Common myeloid progenitor, CD34-positive (primary cell): ENCODE measurements at regions not wholly inside any gene's neighbourhood (a gene's known extent, or its start where the extent isn't known, plus 50 kb on each side); places are given as distances from the start of the nearest gene placed in this dataset.

ENCODE experiments used
- CTCF ChIA-PET: fragments of 350-600 bp; sonication (Branson Sonifier 250); formaldehyde crosslinking; loops from one replicate; lab custom pipeline; 2021; ENCODE audit warnings: antibody characterized with exemption; lab: Charles Lee
- POLR2A ChIA-PET: fragments of 350-600 bp; sonication (Branson Sonifier 250); formaldehyde crosslinking; loops from one replicate; lab custom pipeline; 2021; ENCODE audit warnings: antibody characterized with exemption; lab: Charles Lee
- DNase-seq, 3 donors: peaks; one replicate each; pipeline versions ENCODE4 v3.0.0 to v3.0.0-alpha.2; 2013
- H3K27ac ChIP-seq, 2 experiments: 1 replicate in 1 of 2; 2 replicates in 1 of 2; pipeline ENCODE4 v1.7.0; 2013; ENCODE audit warnings: inconsistent platforms in 2 of 2, low read length in 2 of 2, mild to moderate bottlenecking in 2 of 2, low read depth in 1 of 2, moderate library complexity in 1 of 2; ENCODE audit not compliant: severe bottlenecking in 2 of 2, insufficient read depth in 1 of 2, poor library complexity in 1 of 2
- H3K27me3 ChIP-seq, 5 experiments: replicated peaks in 2 of 5; 1 replicate in 3 of 5; 2 replicates in 2 of 5; pipeline versions ENCODE4 v1.6.1 to v1.7.0; 2013; ENCODE audit warnings: low read length in 4 of 5, mild to moderate bottlenecking in 2 of 5, moderate library complexity in 2 of 5, inconsistent platforms in 1 of 5; ENCODE audit not compliant: insufficient read depth in 5 of 5, control insufficient read depth in 4 of 5
- H3K36me3 ChIP-seq, 4 experiments: 1 replicate in 2 of 4; 2 replicates in 2 of 4; pipeline versions ENCODE4 v1.6.1 to v1.7.0; 2013; ENCODE audit warnings: low read length in 3 of 4, control low read depth in 1 of 4, mild to moderate bottlenecking in 1 of 4; ENCODE audit not compliant: control insufficient read depth in 4 of 4, insufficient read depth in 4 of 4
- H3K4me1 ChIP-seq, 4 experiments: 1 replicate in 3 of 4; 2 replicates in 1 of 4; pipeline versions ENCODE4 v1.6.1 to v1.7.1; 2013; ENCODE audit warnings: low read length in 3 of 4, mild to moderate bottlenecking in 3 of 4, control low read depth in 1 of 4, inconsistent platforms in 1 of 4, moderate library complexity in 1 of 4; ENCODE audit not compliant: control insufficient read depth in 4 of 4, insufficient read depth in 4 of 4; ENCODE audit errors: control extremely low read depth in 1 of 4
- H3K4me3 ChIP-seq, 7 experiments: 1 replicate in 4 of 7; 2 replicates in 3 of 7; pipeline versions ENCODE4 v1.5.1 to v1.7.0; 2013; ENCODE audit warnings: mild to moderate bottlenecking in 7 of 7, low read length in 6 of 7, moderate library complexity in 6 of 7, inconsistent platforms in 2 of 7, low read depth in 2 of 7, control low read depth in 1 of 7; ENCODE audit not compliant: insufficient read depth in 4 of 7, control insufficient read depth in 1 of 7; ENCODE audit errors: extremely low read depth in 1 of 7
- H3K9me3 ChIP-seq, 5 experiments: 1 replicate in 4 of 5; 2 replicates in 1 of 5; pipeline versions ENCODE4 v1.6.1 to v1.7.1; 2013; ENCODE audit warnings: low read length in 4 of 5, mild to moderate bottlenecking in 2 of 5, inconsistent platforms in 1 of 5, low read depth in 1 of 5, moderate library complexity in 1 of 5; ENCODE audit not compliant: control insufficient read depth in 4 of 5, insufficient read depth in 2 of 5; ENCODE audit errors: control extremely low read depth in 1 of 5
- WGBS: methylation state at CpG from one replicate; pipeline ENCODE4 v1.1.5; 2013; ENCODE audit not compliant: insufficient coverage; 5-methylcytosine and 5-hydroxymethylcytosine counted together

- Histone ChIP-seq H3K27me3 (no peaks in the 10 kb centered on the region), H3K27ac (no peak overlapping the region), H3K4me1 (no peaks in the 10 kb centered on the region), H3K4me3 (no peak overlapping the region), H3K36me3 (no peaks in the 10 kb centered on the region), H3K9me3 (no peaks in the 10 kb centered on the region)
- ChIA-PET CTCF (interaction anchor here (2.0 kb wide), 1 partner anchor 12 kb away, joined by 6 read pairs; no protein-coding TSS in a partner anchor), POLR2A (no interaction called here)
- no peak for DNase-seq
- WGBS: 97% methylated on average over 4 of the region's 4 CpGs
Measured at GRCh38 chr7:10593080-10593479, 380.6 kb upstream of the PHF14 start.

GRCh38 chr7:10596827-10597226 is 376.8 kb upstream of the PHF14 start:
- Histone ChIP-seq H3K27me3 (no peaks in the 10 kb centered on the region), H3K4me3 (no peak overlapping the region), H3K36me3 (no peaks in the 10 kb centered on the region), H3K27ac (no peak overlapping the region), H3K4me1 (no peaks in the 10 kb centered on the region), H3K9me3 (no peaks in the 10 kb centered on the region)
- ChIA-PET CTCF (no interaction called here), POLR2A (no interaction called here)
- 100% methylated on average over 1 of the region's 2 CpGs for WGBS
- no peak for DNase-seq

GRCh38 chr7:10604128-10604527 is 369.5 kb upstream of the PHF14 start:
- Histone ChIP-seq H3K27ac (no peak overlapping the region), H3K4me3 (no peak overlapping the region), H3K9me3 (no peaks in the 10 kb centered on the region), H3K36me3 (no peaks in the 10 kb centered on the region), H3K27me3 (no peaks in the 10 kb centered on the region), H3K4me1 (no peaks in the 10 kb centered on the region)
- no peak for DNase-seq
- ChIA-PET CTCF (no interaction called here), POLR2A (no interaction called here)

- H3K36me3 ChIP-seq: no peaks in the 10 kb centered on the region
- H3K4me1 ChIP-seq: no peaks in the 10 kb centered on the region
- POLR2A ChIA-PET: no interaction called here
- H3K9me3 ChIP-seq: peaks cover 0 to 5% (median 0%) of the 10 kb centered on the region in 5 experiments
- no peak for DNase-seq
- H3K27me3 ChIP-seq: no peaks in the 10 kb centered on the region
- CTCF ChIA-PET: interaction anchor here (1.1 kb wide), 1 partner anchor 33 kb away, joined by 3 read pairs; no protein-coding TSS in a partner anchor
- H3K27ac ChIP-seq: no peak overlapping the region
- no peak overlapping the region for H3K4me3 ChIP-seq
Measured at GRCh38 chr7:10612950-10613349, 360.7 kb upstream of the PHF14 start.

- CTCF ChIA-PET: no interaction called here
- no peaks in the 10 kb centered on the region for H3K27me3 ChIP-seq
- no peak overlapping the region for H3K27ac ChIP-seq
- DNase-seq: no peak
- POLR2A ChIA-PET: no interaction called here
- 94% methylated on average over 2 of the region's 3 CpGs for WGBS
- H3K9me3 ChIP-seq: peaks cover 0 to 5% (median 0%) of the 10 kb centered on the region in 5 experiments
- no peaks in the 10 kb centered on the region for H3K4me1 ChIP-seq
- H3K4me3 ChIP-seq: no peak overlapping the region
- H3K36me3 ChIP-seq: no peaks in the 10 kb centered on the region
Measured at GRCh38 chr7:10618953-10619352, 354.7 kb upstream of the PHF14 start.

- WGBS: no CpG with 5 or more reads among the region's 1 CpG
- Histone ChIP-seq H3K4me1 (no peaks in the 10 kb centered on the region), H3K27ac (no peak overlapping the region), H3K36me3 (no peaks in the 10 kb centered on the region), H3K4me3 (no peak overlapping the region), H3K9me3 (no peaks in the 10 kb centered on the region), H3K27me3 (no peaks in the 10 kb centered on the region)
- ChIA-PET CTCF (no interaction called here), POLR2A (no interaction called here)
- peak in 1 of 3 donors; percentile 2 for DNase-seq
Measured at GRCh38 chr7:10632712-10633111, 341.0 kb upstream of the PHF14 start.

GRCh38 chr7:10634239-10634638 is 339.4 kb upstream of the PHF14 start:
- CTCF ChIA-PET: no interaction called here
- Histone ChIP-seq H3K27me3 (no peaks in the 10 kb centered on the region), H3K27ac (no peak overlapping the region), H3K36me3 (no peaks in the 10 kb centered on the region), H3K4me1 (no peaks in the 10 kb centered on the region), H3K4me3 (no peak overlapping the region), H3K9me3 (no peaks in the 10 kb centered on the region)
- DNase-seq: no peak
- no CpG with 5 or more reads among the region's 2 CpGs for WGBS
- POLR2A ChIA-PET: no interaction called here
